Fibroblast of the aortic adventitia (primary cell): ENCODE measurements at regions not wholly inside any gene's neighbourhood (a gene's known extent, or its start where the extent isn't known, plus 50 kb on each side); places are given as distances from the start of the nearest gene placed in this dataset.
A peak's percentile ranks its signal among the peaks of the same experiment; 100 is the strongest.

Experiments used
- DNase-seq: peaks from one replicate; pipeline ENCODE4 v3.0.0-alpha.2; 2010; ENCODE audit warnings: low read depth
- H3K4me3 ChIP-seq: 2 replicates; pipeline ENCODE4 v1.5.1; 2011; ENCODE audit warnings: low read depth, mild to moderate bottlenecking, control low read depth, low read length, moderate library complexity
- TF ChIP-seq, protein P1 (sequence below): IDR thresholded peaks from 2 replicates; pipeline ENCODE4 v1.5.1; 2011; ENCODE audit warnings: mild to moderate bottlenecking, low read length, control low read depth, inconsistent platforms; ENCODE audit not compliant: insufficient read depth

DNA sequence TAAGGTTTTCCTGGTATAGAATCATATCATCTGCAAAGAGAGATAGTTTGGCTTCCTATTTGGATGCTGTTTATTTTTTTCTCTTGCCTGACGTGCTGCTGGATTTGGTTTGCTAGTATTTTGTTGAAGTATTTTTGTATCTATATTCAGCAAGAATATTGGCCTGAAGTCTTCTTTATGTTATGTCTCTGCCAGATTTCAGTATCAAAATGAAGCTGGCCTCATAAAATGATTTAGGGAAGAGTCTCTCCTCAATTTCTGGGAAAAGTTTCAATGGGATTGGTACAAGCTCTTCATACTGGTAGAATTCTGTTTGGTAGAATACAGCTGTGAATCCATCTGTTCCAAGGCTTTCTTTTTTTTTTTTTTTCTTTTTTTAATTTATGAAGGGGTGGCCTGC lies 799.0 kb upstream of the TYRP1 start:
- TF ChIP-seq, protein P1, sequence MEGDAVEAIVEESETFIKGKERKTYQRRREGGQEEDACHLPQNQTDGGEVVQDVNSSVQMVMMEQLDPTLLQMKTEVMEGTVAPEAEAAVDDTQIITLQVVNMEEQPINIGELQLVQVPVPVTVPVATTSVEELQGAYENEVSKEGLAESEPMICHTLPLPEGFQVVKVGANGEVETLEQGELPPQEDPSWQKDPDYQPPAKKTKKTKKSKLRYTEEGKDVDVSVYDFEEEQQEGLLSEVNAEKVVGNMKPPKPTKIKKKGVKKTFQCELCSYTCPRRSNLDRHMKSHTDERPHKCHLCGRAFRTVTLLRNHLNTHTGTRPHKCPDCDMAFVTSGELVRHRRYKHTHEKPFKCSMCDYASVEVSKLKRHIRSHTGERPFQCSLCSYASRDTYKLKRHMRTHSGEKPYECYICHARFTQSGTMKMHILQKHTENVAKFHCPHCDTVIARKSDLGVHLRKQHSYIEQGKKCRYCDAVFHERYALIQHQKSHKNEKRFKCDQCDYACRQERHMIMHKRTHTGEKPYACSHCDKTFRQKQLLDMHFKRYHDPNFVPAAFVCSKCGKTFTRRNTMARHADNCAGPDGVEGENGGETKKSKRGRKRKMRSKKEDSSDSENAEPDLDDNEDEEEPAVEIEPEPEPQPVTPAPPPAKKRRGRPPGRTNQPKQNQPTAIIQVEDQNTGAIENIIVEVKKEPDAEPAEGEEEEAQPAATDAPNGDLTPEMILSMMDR, result no peak
- H3K4me3 ChIP-seq, result no peak overlapping the region
- DNase-seq, result no peak

DNA sequence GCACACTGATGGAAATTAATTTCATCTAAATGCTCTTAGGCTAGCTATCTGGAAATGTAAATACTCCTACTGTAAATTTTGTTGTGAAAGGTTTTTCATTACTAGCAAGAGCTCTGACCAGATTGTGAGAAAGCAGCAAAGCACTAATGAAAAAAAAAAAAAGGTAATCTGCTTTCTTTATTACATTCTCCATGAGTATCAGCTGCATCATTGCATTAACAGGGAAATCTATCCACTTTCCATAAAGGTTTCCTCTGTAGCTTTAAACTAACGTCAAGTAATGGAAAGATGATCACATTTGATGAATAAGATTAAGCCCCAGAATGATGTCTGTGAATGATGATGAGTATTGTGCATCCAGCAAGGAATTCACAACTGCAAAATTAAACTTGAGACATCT lies 790.6 kb upstream of the TYRP1 start:
- H3K4me3 ChIP-seq, result no peak overlapping the region
- TF ChIP-seq, protein P1, result no peak
- DNase-seq, result no peak

DNA sequence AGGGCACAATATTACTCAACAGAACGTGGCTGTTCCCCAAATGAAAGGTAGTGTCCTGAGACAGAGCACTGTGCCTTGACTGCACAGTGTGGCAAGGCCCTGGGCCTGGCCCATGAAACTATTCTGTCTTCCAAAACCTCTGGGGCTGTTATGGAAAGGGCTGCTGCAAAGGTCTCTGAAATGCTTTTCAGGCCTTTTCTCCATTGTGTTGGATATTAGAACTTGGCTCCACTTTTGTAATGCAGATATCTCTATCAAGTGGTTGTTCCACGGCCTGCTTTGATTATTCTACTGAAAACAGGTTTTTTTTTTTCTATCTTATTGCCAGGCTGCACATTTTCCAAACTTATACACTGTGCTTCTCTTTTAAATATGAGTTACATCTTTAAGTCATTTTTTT lies 777.5 kb upstream of the TYRP1 start:
- TF ChIP-seq, protein P1, result no peak
- H3K4me3 ChIP-seq, result no peak overlapping the region
- DNase-seq, result no peak

DNA sequence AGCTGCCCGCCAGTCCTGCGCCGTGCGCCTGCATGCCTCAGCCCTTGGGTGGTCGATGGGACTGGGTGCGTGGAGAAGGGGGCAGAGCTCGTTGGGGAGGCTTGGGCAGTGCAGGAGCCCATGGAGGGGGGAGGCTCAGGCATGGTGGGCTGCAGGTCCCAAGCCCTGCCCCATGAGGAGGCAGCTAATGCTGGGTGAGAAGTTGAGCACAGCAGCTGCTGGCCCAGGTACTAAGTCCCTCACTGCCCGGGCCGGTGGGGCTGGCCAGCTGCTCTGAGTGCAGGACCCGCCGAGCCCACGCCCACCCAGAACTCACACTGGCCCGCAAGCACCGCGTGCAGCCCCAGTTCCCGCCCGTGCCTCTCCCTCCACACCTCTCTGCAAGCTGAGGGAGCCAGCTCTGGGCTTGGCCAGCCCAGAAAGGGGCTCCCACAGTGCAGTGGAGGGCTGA lies 764.3 kb upstream of the TYRP1 start:
- no peak for DNase-seq
- TF ChIP-seq, protein P1, result no peak
- no peak overlapping the region for H3K4me3 ChIP-seq

DNA sequence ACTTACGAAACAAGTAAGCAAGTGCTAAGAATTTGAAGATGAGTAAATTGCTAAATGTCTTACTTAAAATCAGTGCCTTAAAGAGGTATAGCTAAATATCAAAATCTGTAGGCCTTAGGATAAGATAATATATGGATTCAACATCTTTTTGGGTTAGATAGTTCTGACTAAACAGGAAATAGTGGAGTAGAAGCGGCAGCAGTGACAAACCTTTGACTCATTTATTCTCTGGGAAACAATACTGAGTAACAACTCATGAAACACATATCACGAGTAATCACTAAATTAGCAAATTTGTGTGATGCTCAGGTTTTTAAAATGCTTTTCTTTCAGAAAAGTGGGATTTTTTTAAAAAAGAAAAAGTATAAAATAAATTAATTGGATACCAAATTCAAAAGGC lies 762.1 kb upstream of the TYRP1 start:
- peak; percentile 50 for DNase-seq
- no peak overlapping the region for H3K4me3 ChIP-seq
- TF ChIP-seq, protein P1, result no peak

DNA sequence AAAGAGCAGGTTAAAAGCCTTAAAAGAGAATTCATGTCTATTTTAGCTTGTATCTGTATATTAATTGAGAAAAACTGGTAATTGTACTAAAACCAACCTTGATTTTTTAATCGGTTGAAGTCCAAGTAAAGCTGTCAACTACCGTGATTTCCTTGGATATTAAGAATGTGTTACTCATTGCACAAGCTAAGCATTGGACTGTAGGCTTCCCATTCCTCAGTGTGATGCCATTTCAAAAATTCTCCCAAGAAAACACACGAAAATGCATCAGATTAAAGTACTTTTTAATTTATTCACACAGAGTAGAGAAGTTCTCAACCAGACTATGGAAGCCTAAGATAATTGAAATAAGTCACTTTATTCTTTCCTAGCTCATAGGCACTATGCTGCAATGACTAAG lies 761.4 kb upstream of the TYRP1 start:
- no peak overlapping the region for H3K4me3 ChIP-seq
- no peak for DNase-seq
- TF ChIP-seq, protein P1, result no peak

DNA sequence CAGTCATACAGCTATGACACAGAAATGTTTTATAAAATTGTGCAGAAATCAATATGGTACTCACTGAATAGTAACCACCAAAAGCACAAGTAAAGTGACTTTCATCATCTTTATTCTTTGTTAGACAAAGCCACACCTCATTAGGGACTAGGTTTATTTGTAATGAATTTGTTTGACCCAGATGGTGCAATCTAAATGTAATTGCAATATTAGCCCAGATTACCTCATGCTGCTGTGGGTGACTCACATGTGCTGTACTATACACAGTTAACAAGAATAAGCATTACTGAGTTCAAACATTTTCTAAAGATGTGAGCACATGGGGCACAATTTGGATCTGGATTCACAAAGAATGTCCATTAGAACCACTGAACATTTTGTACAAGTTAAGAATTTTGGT lies 759.3 kb upstream of the TYRP1 start:
- peak; percentile 95 for DNase-seq
- no peak overlapping the region for H3K4me3 ChIP-seq
- TF ChIP-seq, protein P1, result no peak
